Liver (tissue), 7 donors: ENCODE measurements at regions not wholly inside any gene's neighbourhood (a gene's known extent, or its start where the extent isn't known, plus 50 kb on each side); places are given as distances from the start of the nearest gene placed in this dataset.

Source experiments
- DNase-seq: peaks from one replicate; pipeline ENCODE4 v3.0.0-alpha.2; 2017; ENCODE audit warnings: low spot score
- H3K27ac ChIP-seq, 2 donors: one replicate each; pipeline ENCODE4 v1.7.0; 2013; ENCODE audit warnings: inconsistent platforms in 2 of 2, low read length in 2 of 2, control low read depth in 1 of 2, low read depth in 1 of 2, mild to moderate bottlenecking in 1 of 2
- H3K27me3 ChIP-seq, 4 donors: one replicate each; pipeline versions ENCODE4 v1.6.1 to v1.7.0; 2013; ENCODE audit warnings: low read length in 3 of 4, inconsistent platforms in 1 of 4, mild to moderate bottlenecking in 1 of 4, moderate library complexity in 1 of 4; ENCODE audit not compliant: control insufficient read depth in 4 of 4, insufficient read depth in 4 of 4
- H3K36me3 ChIP-seq, 4 donors: one replicate each; pipeline versions ENCODE4 v1.6.1 to v1.7.0; 2013; ENCODE audit warnings: low read length in 3 of 4, mild to moderate bottlenecking in 3 of 4, low read depth in 1 of 4, moderate library complexity in 1 of 4; ENCODE audit not compliant: control insufficient read depth in 4 of 4, insufficient read depth in 3 of 4
- H3K4me1 ChIP-seq, 4 donors: one replicate each; pipeline versions ENCODE4 v1.6.1 to v1.7.0; 2013; ENCODE audit warnings: low read length in 3 of 4, mild to moderate bottlenecking in 3 of 4, moderate library complexity in 1 of 4; ENCODE audit not compliant: control insufficient read depth in 4 of 4, insufficient read depth in 4 of 4
- H3K4me3 ChIP-seq, 3 donors: one replicate each; pipeline versions ENCODE4 v1.6.1 to v1.7.0; 2013; ENCODE audit warnings: low read length in 3 of 3, control low read depth in 1 of 3, low read depth in 1 of 3, mild to moderate bottlenecking in 1 of 3
- H3K9ac ChIP-seq, 2 donors: one replicate each; pipeline ENCODE4 v1.7.0; 2013; ENCODE audit warnings: low read length in 2 of 2, mild to moderate bottlenecking in 2 of 2, moderate library complexity in 2 of 2, control low read depth in 1 of 2, low read depth in 1 of 2
- H3K9me3 ChIP-seq, 4 donors: one replicate each; pipeline versions ENCODE4 v1.6.1 to v1.7.0; 2013; ENCODE audit warnings: low read length in 3 of 4; ENCODE audit not compliant: control insufficient read depth in 4 of 4
- FOXA2 ChIP-seq: IDR thresholded peaks from 2 replicates; pipeline ENCODE4 v1.6.1; 2016; ENCODE audit warnings: antibody characterized with exemption
- GABPA ChIP-seq, 2 donors: IDR thresholded peaks in 1 of 2; conservative IDR thresholded peaks in 1 of 2; 2 replicates each; pipeline ENCODE4 v1.6.1; 2016; ENCODE audit warnings: antibody characterized with exemption in 2 of 2, mild to moderate bottlenecking in 1 of 2, moderate library complexity in 1 of 2
- HNF4A ChIP-seq, 2 donors: conservative IDR thresholded peaks; 2 replicates each; pipeline ENCODE4 v1.6.1; 2016; ENCODE audit warnings: antibody characterized with exemption in 2 of 2, mild to moderate bottlenecking in 2 of 2
- HNF4G ChIP-seq: IDR thresholded peaks from 2 replicates; pipeline ENCODE4 v1.6.1; 2016; ENCODE audit warnings: antibody characterized with exemption
- JUND ChIP-seq, 2 donors: IDR thresholded peaks; 2 replicates each; pipeline ENCODE4 v1.6.1; 2016; ENCODE audit warnings: antibody characterized with exemption in 2 of 2
- NR2F2 ChIP-seq: IDR thresholded peaks from 2 replicates; pipeline ENCODE4 v1.6.1; 2016; ENCODE audit warnings: antibody characterized with exemption
- RAD21 ChIP-seq, 2 donors: IDR thresholded peaks; 2 replicates each; pipeline ENCODE4 v1.6.1; 2016; ENCODE audit warnings: antibody characterized with exemption in 2 of 2, mild to moderate bottlenecking in 2 of 2
- RXRA ChIP-seq, 2 donors: IDR thresholded peaks; 2 replicates each; pipeline ENCODE4 v1.6.1; 2017 to 2018; ENCODE audit warnings: antibody characterized with exemption in 2 of 2, mild to moderate bottlenecking in 1 of 2
- SP1 ChIP-seq: IDR thresholded peaks from 2 replicates; pipeline ENCODE4 v1.6.1; 2018; ENCODE audit warnings: antibody characterized with exemption, mild to moderate bottlenecking
- TAF1 ChIP-seq: conservative IDR thresholded peaks from 2 replicates; pipeline ENCODE4 v1.6.1; 2016; ENCODE audit warnings: antibody characterized with exemption, mild to moderate bottlenecking
- YY1 ChIP-seq: IDR thresholded peaks from 2 replicates; pipeline ENCODE4 v1.6.1; 2016; ENCODE audit warnings: antibody characterized with exemption, mild to moderate bottlenecking
- WGBS: extraction: QIAGEN DNeasy Blood & Tissue Kit; methylation state at CpG from one replicate; pipeline ENCODE4 v1.1.7; 2013; 5-methylcytosine and 5-hydroxymethylcytosine counted together
- TF ChIP-seq, protein P1 (sequence below): IDR thresholded peaks from 2 replicates; pipeline ENCODE4 v1.6.1; 2016; ENCODE audit warnings: antibody characterized with exemption
- TF ChIP-seq, protein P2 (sequence below): IDR thresholded peaks from 2 replicates; pipeline ENCODE4 v1.6.1; 2016; ENCODE audit warnings: antibody characterized with exemption
- TF ChIP-seq, protein P3 (sequence below): IDR thresholded peaks from 2 replicates; pipeline ENCODE4 v1.6.1; 2016; ENCODE audit warnings: antibody characterized with exemption, mild to moderate bottlenecking
- TF ChIP-seq, protein P4 (sequence below): IDR thresholded peaks from 2 replicates; pipeline ENCODE4 v1.6.1; 2016; ENCODE audit warnings: antibody characterized with exemption
- donor health status: healthy.
- donor health status: healthy.
- donor health status: healthy.
- donor health status: healthy.

DNA sequence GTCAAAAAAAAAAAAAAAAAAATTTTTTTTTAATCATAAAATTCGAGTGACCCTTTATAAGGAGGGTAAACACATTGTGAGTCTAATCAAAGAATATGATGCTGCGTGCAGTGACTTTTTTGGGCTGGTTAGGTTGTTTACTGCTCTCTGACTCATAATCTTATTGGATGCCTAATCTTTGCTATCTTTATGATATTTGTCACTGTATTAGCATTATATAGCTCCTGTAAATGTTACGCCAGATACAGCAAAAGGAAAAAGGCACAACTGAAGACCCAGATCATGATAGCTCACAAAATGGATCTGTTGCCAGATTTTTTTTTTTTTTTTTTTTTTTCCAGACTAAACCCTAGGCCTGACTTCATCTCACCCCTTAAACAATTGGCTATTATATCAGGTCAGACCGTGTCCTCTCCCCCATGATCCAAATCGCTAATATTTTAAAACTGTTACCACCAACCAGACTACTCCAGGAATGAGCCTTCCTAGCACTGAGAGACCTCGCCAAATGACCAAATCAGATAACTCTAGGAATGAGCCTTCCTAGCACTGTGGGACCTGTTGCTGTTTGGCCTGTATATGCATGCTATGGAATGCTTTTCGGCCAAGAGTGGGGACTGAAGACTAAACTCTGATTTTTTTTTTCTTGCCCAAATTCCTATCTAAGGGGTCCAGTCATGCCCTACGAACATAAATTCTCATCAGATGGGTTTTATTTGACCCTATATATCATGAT is 131.7 kb upstream of the MYO10 start:
- H3K27ac ChIP-seq: no peak overlapping the region
- no peak overlapping the region for H3K9ac ChIP-seq
- WGBS: 81% methylated on average over 8 of the region's 8 CpGs
- TF ChIP-seq FOXA2 (no peak), RAD21 (IDR thresholded peaks at IDR 0.05) (no peak)
- TF ChIP-seq, protein P1, sequence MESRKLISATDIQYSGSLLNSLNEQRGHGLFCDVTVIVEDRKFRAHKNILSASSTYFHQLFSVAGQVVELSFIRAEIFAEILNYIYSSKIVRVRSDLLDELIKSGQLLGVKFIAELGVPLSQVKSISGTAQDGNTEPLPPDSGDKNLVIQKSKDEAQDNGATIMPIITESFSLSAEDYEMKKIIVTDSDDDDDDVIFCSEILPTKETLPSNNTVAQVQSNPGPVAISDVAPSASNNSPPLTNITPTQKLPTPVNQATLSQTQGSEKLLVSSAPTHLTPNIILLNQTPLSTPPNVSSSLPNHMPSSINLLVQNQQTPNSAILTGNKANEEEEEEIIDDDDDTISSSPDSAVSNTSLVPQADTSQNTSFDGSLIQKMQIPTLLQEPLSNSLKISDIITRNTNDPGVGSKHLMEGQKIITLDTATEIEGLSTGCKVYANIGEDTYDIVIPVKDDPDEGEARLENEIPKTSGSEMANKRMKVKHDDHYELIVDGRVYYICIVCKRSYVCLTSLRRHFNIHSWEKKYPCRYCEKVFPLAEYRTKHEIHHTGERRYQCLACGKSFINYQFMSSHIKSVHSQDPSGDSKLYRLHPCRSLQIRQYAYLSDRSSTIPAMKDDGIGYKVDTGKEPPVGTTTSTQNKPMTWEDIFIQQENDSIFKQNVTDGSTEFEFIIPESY: no peak
- TF ChIP-seq, protein P2, sequence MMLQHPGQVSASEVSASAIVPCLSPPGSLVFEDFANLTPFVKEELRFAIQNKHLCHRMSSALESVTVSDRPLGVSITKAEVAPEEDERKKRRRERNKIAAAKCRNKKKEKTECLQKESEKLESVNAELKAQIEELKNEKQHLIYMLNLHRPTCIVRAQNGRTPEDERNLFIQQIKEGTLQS: no peak
- H3K4me3 ChIP-seq: no peak overlapping the region
- no peaks in the 10 kb centered on the region for H3K27me3 ChIP-seq
- H3K36me3 ChIP-seq: no peaks in the 10 kb centered on the region
- H3K4me1 ChIP-seq: no peaks in the 10 kb centered on the region
- no peak for DNase-seq
- H3K9me3 ChIP-seq: no peaks in the 10 kb centered on the region

DNA sequence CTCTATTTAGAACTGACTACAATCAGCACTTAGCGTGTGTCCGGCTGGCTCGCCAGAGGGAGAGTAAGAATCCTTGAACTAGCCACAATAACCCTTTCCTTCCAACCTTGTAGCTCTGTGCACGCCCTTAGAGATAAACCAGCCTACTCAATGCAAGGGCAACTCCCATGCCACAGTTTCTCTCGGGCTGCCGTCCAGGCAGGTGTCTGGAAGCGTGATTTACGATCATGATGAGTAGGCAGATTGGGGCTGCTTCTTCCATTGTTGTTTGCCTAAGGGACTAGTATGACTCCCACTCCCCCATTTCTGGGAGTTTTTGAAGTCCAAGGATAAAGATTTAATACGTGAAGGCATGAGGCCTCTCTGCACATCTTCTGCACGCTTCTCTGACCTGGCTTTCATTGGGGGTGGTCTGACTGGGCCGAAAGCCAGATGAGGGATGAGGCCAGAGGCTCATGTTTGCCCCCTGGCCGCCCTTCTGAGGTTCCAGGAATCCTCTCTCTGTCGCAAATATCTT is 134.0 kb upstream of the MYO10 start:
- H3K4me1 ChIP-seq: no peaks in the 10 kb centered on the region
- TF ChIP-seq RXRA (IDR thresholded peaks at IDR 0.05) (no peak), RAD21 (IDR thresholded peaks at IDR 0.05) (no peak), JUND (IDR thresholded peaks at IDR 0.05) (no peak), NR2F2 (no peak), SP1 (no peak), TAF1 (no peak)
- TF ChIP-seq, protein P2: no peak
- TF ChIP-seq, protein P3, sequence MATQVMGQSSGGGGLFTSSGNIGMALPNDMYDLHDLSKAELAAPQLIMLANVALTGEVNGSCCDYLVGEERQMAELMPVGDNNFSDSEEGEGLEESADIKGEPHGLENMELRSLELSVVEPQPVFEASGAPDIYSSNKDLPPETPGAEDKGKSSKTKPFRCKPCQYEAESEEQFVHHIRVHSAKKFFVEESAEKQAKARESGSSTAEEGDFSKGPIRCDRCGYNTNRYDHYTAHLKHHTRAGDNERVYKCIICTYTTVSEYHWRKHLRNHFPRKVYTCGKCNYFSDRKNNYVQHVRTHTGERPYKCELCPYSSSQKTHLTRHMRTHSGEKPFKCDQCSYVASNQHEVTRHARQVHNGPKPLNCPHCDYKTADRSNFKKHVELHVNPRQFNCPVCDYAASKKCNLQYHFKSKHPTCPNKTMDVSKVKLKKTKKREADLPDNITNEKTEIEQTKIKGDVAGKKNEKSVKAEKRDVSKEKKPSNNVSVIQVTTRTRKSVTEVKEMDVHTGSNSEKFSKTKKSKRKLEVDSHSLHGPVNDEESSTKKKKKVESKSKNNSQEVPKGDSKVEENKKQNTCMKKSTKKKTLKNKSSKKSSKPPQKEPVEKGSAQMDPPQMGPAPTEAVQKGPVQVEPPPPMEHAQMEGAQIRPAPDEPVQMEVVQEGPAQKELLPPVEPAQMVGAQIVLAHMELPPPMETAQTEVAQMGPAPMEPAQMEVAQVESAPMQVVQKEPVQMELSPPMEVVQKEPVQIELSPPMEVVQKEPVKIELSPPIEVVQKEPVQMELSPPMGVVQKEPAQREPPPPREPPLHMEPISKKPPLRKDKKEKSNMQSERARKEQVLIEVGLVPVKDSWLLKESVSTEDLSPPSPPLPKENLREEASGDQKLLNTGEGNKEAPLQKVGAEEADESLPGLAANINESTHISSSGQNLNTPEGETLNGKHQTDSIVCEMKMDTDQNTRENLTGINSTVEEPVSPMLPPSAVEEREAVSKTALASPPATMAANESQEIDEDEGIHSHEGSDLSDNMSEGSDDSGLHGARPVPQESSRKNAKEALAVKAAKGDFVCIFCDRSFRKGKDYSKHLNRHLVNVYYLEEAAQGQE: no peak
- WGBS: 56% methylated on average over 13 of the region's 13 CpGs
- no peak overlapping the region for H3K27ac ChIP-seq
- no peaks in the 10 kb centered on the region for H3K9me3 ChIP-seq
- no peak overlapping the region for H3K9ac ChIP-seq
- no peaks in the 10 kb centered on the region for H3K27me3 ChIP-seq
- no peak overlapping the region for H3K4me3 ChIP-seq
- DNase-seq: no peak
- no peaks in the 10 kb centered on the region for H3K36me3 ChIP-seq

DNA sequence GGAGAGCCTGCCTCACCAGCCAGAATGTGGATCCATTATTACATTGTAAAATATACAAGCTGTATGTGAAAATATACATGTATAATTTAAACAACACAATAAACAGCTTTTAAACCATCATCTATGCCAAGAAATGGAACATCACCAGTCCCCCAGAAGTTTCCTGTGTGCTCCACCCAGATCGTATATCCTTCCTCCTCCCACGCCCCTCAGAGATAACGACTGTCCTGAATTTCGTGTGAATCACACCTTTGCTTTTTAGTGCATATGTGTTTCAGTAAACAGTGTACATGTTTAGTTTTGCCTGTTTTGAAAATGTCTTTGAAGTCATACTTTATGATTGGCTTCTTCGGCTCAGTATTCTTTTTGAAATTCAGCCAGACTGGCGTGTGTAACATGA is 134.6 kb upstream of the MYO10 start:
- TF ChIP-seq YY1 (no peak), GABPA (IDR thresholded peaks at IDR 0.05 in 1 of 2, conservative IDR thresholded peaks at IDR 0.05 in 1 of 2) (no peak), HNF4A (conservative IDR thresholded peaks at IDR 0.05) (no peak), HNF4G (no peak), RAD21 (IDR thresholded peaks at IDR 0.05) (no peak), TAF1 (no peak), FOXA2 (no peak)
- TF ChIP-seq, protein P4, sequence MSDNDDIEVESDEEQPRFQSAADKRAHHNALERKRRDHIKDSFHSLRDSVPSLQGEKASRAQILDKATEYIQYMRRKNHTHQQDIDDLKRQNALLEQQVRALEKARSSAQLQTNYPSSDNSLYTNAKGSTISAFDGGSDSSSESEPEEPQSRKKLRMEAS: no peak
- no peak for DNase-seq
- H3K27ac ChIP-seq: no peak overlapping the region
- WGBS: 46% methylated on average over 6 of the region's 6 CpGs
- H3K36me3 ChIP-seq: no peaks in the 10 kb centered on the region
- no peak overlapping the region for H3K9ac ChIP-seq
- no peaks in the 10 kb centered on the region for H3K4me1 ChIP-seq
- no peak overlapping the region for H3K4me3 ChIP-seq
- no peaks in the 10 kb centered on the region for H3K27me3 ChIP-seq
- H3K9me3 ChIP-seq: no peaks in the 10 kb centered on the region
